CD14-positive monocyte (primary cell): ENCODE measurements at regions not wholly inside any gene's neighbourhood (a gene's known extent, or its start where the extent isn't known, plus 50 kb on each side); places are given as distances from the start of the nearest gene placed in this dataset.

Experiments used
- DNase-seq, 3 donors: peaks; one replicate each; pipeline ENCODE4 v3.0.0-alpha.2; 2011 to 2022
- H2AFZ ChIP-seq: 2 replicates; pipeline ENCODE4 v1.6.0; 2012; ENCODE audit warnings: mild to moderate bottlenecking, low read depth, low read length, inconsistent platforms; ENCODE audit not compliant: insufficient read depth, poor library complexity, severe bottlenecking
- H3K27ac ChIP-seq, 2 donors: 1 replicate in 1 of 2; 2 replicates in 1 of 2; pipeline ENCODE4 v1.5.1; 2012 to 2013; ENCODE audit warnings: low read length in 2 of 2, control low read depth in 1 of 2, inconsistent platforms in 1 of 2, low read depth in 1 of 2, mild to moderate bottlenecking in 1 of 2
- H3K27me3 ChIP-seq, 2 donors: one replicate each; pipeline versions ENCODE4 v1.6.0 to v1.6.1; 2011 to 2013; ENCODE audit warnings: low read length in 2 of 2; ENCODE audit not compliant: control insufficient read depth in 2 of 2, insufficient read depth in 2 of 2
- H3K36me3 ChIP-seq, 2 donors: replicated peaks in 1 of 2; 1 replicate in 1 of 2; 2 replicates in 1 of 2; pipeline versions ENCODE4 v1.5.1 to v1.6.1; 2012 to 2013; ENCODE audit warnings: low read length in 2 of 2, control low read depth in 1 of 2, inconsistent platforms in 1 of 2, mild to moderate bottlenecking in 1 of 2; ENCODE audit not compliant: insufficient read depth in 2 of 2, control insufficient read depth in 1 of 2
- H3K4me1 ChIP-seq, 2 donors: 1 replicate in 1 of 2; 2 replicates in 1 of 2; pipeline versions ENCODE4 v1.5.1 to v1.6.1; 2012 to 2013; ENCODE audit warnings: low read length in 2 of 2, control low read depth in 1 of 2, inconsistent platforms in 1 of 2, mild to moderate bottlenecking in 1 of 2, moderate library complexity in 1 of 2; ENCODE audit not compliant: insufficient read depth in 2 of 2, control insufficient read depth in 1 of 2
- H3K4me2 ChIP-seq: replicated peaks from 2 replicates; pipeline ENCODE3; 2012; ENCODE audit warnings: low read length, moderate library complexity, mild to moderate bottlenecking; ENCODE audit not compliant: poor library complexity, severe bottlenecking; ENCODE audit errors: extremely low read depth
- H3K4me3 ChIP-seq, 3 experiments: fragments of 200-600 bp in 1 of 3; sonication (generic) in 1 of 3; replicated peaks in 1 of 3; 1 replicate in 2 of 3; 2 replicates in 1 of 3; pipeline ENCODE4 v1.5.1; 2011 to 2013; ENCODE audit warnings: low read length in 3 of 3, mild to moderate bottlenecking in 3 of 3, control low read depth in 2 of 3, low read depth in 2 of 3, inconsistent platforms in 1 of 3, moderate library complexity in 1 of 3
- H3K79me2 ChIP-seq: 2 replicates; pipeline ENCODE4 v1.6.0; 2012; ENCODE audit warnings: mild to moderate bottlenecking, control low read depth, inconsistent platforms, low read length, moderate library complexity; ENCODE audit not compliant: insufficient read depth
- H3K9ac ChIP-seq: 2 replicates; pipeline ENCODE4 v1.6.0; 2017; ENCODE audit warnings: low read length, mild to moderate bottlenecking; ENCODE audit not compliant: insufficient read depth, poor library complexity, severe bottlenecking
- H3K9me3 ChIP-seq, 2 donors: replicated peaks in 1 of 2; 1 replicate in 1 of 2; 2 replicates in 1 of 2; pipeline versions ENCODE4 v1.5.1 to v1.6.1; 2012 to 2013; ENCODE audit warnings: low read length in 2 of 2, control low read depth in 1 of 2; ENCODE audit not compliant: control insufficient read depth in 1 of 2, insufficient read depth in 1 of 2
- H4K20me1 ChIP-seq: 2 replicates; pipeline ENCODE4 v1.6.0; 2012; ENCODE audit warnings: mild to moderate bottlenecking, low read length, control low read depth, moderate library complexity; ENCODE audit not compliant: insufficient read depth
- H3K27ac Mint-ChIP-seq, 7 donors: one replicate each; pipeline ENCODE4 v1.8.0; 2020; ENCODE audit warnings: mild to moderate bottlenecking in 7 of 7, mixed read lengths in 7 of 7, moderate library complexity in 6 of 7, inconsistent platforms in 2 of 7
- H3K27me3 Mint-ChIP-seq, 3 donors: one replicate each; pipeline ENCODE4 v1.8.0; 2021 to 2022; ENCODE audit warnings: low read depth in 3 of 3, mild to moderate bottlenecking in 3 of 3, mixed read lengths in 3 of 3, moderate library complexity in 3 of 3, inconsistent platforms in 1 of 3
- H3K36me3 Mint-ChIP-seq, 2 donors: one replicate each; pipeline ENCODE4 v1.8.0; 2020; ENCODE audit warnings: mixed read lengths in 2 of 2, inconsistent platforms in 1 of 2, mild to moderate bottlenecking in 1 of 2
- H3K4me1 Mint-ChIP-seq: one replicate; pipeline ENCODE4 v1.8.0; 2020; ENCODE audit warnings: mild to moderate bottlenecking, mixed read lengths
- H3K4me3 Mint-ChIP-seq, 2 donors: one replicate each; pipeline ENCODE4 v1.8.0; 2020; ENCODE audit warnings: mild to moderate bottlenecking in 2 of 2, mixed read lengths in 2 of 2, moderate library complexity in 1 of 2
- H3K9me3 Mint-ChIP-seq, 7 donors: one replicate each; pipeline ENCODE4 v1.8.0; 2020 to 2022; ENCODE audit warnings: mixed read lengths in 7 of 7, mild to moderate bottlenecking in 6 of 7, moderate library complexity in 6 of 7, inconsistent platforms in 2 of 7
- CTCF ChIP-seq: fragments of 200-600 bp; IDR thresholded peaks from one replicate; pipeline ENCODE4 v1.8.0; 2022; ENCODE audit warnings: antibody characterized with exemption, mild to moderate bottlenecking
- WGBS: methylation state at CpG from one replicate; pipeline ENCODE4 v1.1.5; 2013; ENCODE audit warnings: missing lambda C conversion rate; ENCODE audit not compliant: insufficient coverage; 5-methylcytosine and 5-hydroxymethylcytosine counted together
- intact Hi-C, 2 donors: fragments of 100-400 bp; cut with micrococcal nuclease; formaldehyde crosslinking; loops; one replicate each; pipeline versions ENCODE4 v1.15.0 to v1.15.1; 2023

DNA sequence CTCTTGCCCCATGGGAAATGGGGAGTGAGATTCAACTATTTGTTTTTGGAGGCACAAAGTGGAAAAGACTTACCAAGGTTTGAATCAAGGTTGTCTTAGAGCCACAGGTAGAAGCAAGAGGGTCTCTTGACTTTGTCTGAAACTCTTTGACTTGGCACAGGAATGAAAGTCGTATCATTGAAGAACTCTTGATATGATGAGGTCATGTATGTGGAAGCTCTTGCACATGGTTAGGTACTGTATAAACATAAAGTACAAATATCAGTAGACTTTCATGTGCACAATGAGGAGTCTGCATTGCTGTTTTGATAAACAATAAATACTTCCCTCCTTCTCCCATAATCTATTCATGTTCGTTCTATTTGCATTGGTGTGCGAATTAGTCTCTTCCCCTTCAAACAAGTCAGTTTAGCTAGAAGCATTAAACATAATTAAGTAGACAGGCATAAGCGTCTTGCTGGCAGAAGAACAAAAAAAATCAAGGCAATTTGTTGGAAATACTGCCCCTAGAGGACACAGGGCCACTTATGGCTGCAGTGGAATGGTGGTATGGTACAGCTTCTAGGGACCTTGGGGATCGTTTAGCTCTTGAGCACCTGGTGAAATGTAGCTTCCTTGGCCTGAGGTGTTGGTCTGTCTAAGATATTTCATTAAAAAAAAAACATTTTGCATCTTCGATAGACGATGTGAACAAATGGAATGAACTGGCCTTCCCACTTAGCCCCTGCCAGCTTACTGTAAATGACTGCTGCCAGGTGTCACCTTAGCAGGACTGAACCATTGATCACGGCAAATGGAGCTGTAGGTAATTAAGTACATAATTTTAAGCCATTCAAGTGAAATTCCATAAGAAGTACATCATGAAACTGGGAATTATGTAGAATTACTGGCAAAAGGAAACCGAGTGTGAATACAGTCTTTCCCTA is 218.0 kb upstream of the GALNT2 start:
- no peaks in the 10 kb centered on the region for H3K9me3 ChIP-seq
- H2AFZ ChIP-seq: no peak overlapping the region
- no peak overlapping the region for H3K4me2 ChIP-seq
- H3K4me1 ChIP-seq: no peaks in the 10 kb centered on the region
- TF ChIP-seq CTCF: peak; percentile 54
- Mint-ChIP-seq H3K36me3 (no peaks in the 10 kb centered on the region), H3K27ac (no peak overlapping the region), H3K27me3 (peaks cover 1 to 5% (median 5%) of the 10 kb centered on the region in 3 donors), H3K4me3 (no peak overlapping the region), H3K9me3 (no peaks in the 10 kb centered on the region), H3K4me1 (peaks cover 2% of the 10 kb centered on the region)
- no peaks in the 10 kb centered on the region for H3K36me3 ChIP-seq
- H3K27me3 ChIP-seq: no peaks in the 10 kb centered on the region
- WGBS: 94% methylated on average over 3 of the region's 9 CpGs
- H3K9ac ChIP-seq: no peak overlapping the region
- no peaks in the 10 kb centered on the region for H4K20me1 ChIP-seq
- H3K79me2 ChIP-seq: no peaks in the 10 kb centered on the region
- DNase-seq: no peak
- H3K4me3 ChIP-seq: no peak overlapping the region
- no peak overlapping the region for H3K27ac ChIP-seq
- intact Hi-C loops: no loop called here

- H3K4me3 ChIP-seq: no peak overlapping the region
- H3K27me3 ChIP-seq: no peaks in the 10 kb centered on the region
- no peak overlapping the region for H2AFZ ChIP-seq
- no peaks in the 10 kb centered on the region for H3K9me3 Mint-ChIP-seq
- H3K27ac ChIP-seq: no peak overlapping the region
- no peak for TF ChIP-seq CTCF
- intact Hi-C loops: no loop called here
- no peak overlapping the region for H3K9ac ChIP-seq
- H3K79me2 ChIP-seq: no peaks in the 10 kb centered on the region
- H3K36me3 ChIP-seq: no peaks in the 10 kb centered on the region
- H3K4me2 ChIP-seq: no peak overlapping the region
- H3K9me3 ChIP-seq: no peaks in the 10 kb centered on the region
- 98% methylated on average over 6 of the region's 6 CpGs for WGBS
- H3K27me3 Mint-ChIP-seq: peaks cover 2 to 5% (median 3%) of the 10 kb centered on the region in 3 donors
- H3K27ac Mint-ChIP-seq: no peak overlapping the region
- no peaks in the 10 kb centered on the region for H4K20me1 ChIP-seq
- no peak overlapping the region for H3K4me3 Mint-ChIP-seq
- no peaks in the 10 kb centered on the region for H3K36me3 Mint-ChIP-seq
- peaks cover 9% of the 10 kb centered on the region for H3K4me1 Mint-ChIP-seq
- peaks cover 4% of the 10 kb centered on the region in 2 donors for H3K4me1 ChIP-seq
- DNase-seq: no peak
Observed at GRCh38 chr1:229851511-229851910, 215.5 kb upstream of the GALNT2 start.
